Erythroblast (primary cell): ENCODE measurements at regions not wholly inside any gene's neighbourhood (a gene's known extent, or its start where the extent isn't known, plus 50 kb on each side); places are given as distances from the start of the nearest gene placed in this dataset.

Experiments
- GATA1 ChIP-seq: IDR thresholded peaks from 2 replicates; pipeline ENCODE4 v1.6.1; 2011; ENCODE audit warnings: low read depth, mild to moderate bottlenecking, control low read depth, low read length, moderate library complexity
- POLR2A ChIP-seq: IDR thresholded peaks from 2 replicates; pipeline ENCODE4 v1.6.1; 2011; ENCODE audit warnings: mild to moderate bottlenecking, low read length

DNA sequence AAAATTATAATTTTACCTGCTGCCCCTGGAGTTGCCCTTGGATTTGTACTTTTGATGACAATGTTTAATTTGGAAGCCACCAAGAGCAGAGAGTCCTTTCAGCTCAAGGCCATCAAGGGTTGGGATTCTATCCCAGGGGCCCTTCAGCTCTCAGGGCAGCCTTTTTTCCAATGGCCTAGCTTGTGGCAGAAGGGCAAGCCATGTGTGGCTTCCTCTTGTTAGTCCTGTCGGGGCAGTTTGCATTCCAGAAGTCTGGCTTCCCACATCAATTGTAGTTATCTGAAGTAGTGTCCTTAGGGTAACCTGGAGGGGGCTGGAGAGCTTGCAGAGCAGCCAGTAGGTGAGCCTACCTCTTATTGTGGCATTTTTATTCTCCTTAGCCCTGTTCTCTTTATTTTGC is 569.4 kb downstream of the TRAM1L1 start:
- no peak for TF ChIP-seq POLR2A
- TF ChIP-seq GATA1, result no peak
